T-cell (primary cell): ENCODE measurements at regions not wholly inside any gene's neighbourhood (a gene's known extent, or its start where the extent isn't known, plus 50 kb on each side); places are given as distances from the start of the nearest gene placed in this dataset.
A peak's percentile ranks its signal among the peaks of the same experiment; 100 is the strongest.

Experiments used
- ATAC-seq, 4 experiments: fragments of 200-7000 bp in 3 of 4; fragments of 150-1000 bp in 1 of 4; cut with Tn5 transposase; replicated peaks in 1 of 4; 1 replicate in 3 of 4; 2 replicates in 1 of 4; pipeline ENCODE4 v1.10.0; 2021; ENCODE audit warnings: moderate library complexity in 3 of 4, mild to moderate bottlenecking in 2 of 4, moderate number of reproducible peaks in 1 of 4
- CTCF ChIA-PET, 2 donors: fragments of 300-600 bp; sonication (Branson Sonifier 250); formaldehyde crosslinking; loops; one replicate each; lab custom pipeline; 2022; ENCODE audit warnings: antibody characterized with exemption in 2 of 2; lab: Charles Lee
- POLR2A ChIA-PET, 2 donors: fragments of 300-600 bp; sonication (Branson Sonifier 250); formaldehyde crosslinking; loops; one replicate each; lab custom pipeline; 2022; ENCODE audit warnings: antibody characterized with exemption in 2 of 2; lab: Charles Lee
- DNase-seq, 35 experiments: peaks; one replicate each; pipeline versions ENCODE4 v3.0.0 to v3.0.0-alpha.2; 2013 to 2023
- H3K27ac ChIP-seq: one replicate; pipeline ENCODE4 v1.5.1; 2013; ENCODE audit warnings: low read length
- H3K27me3 ChIP-seq, 2 experiments: replicated peaks in 1 of 2; 1 replicate in 1 of 2; 2 replicates in 1 of 2; pipeline versions ENCODE4 v1.6.1 to v1.7.0; 2013; ENCODE audit warnings: low read length in 1 of 2, mixed read lengths in 1 of 2; ENCODE audit not compliant: control insufficient read depth in 2 of 2, insufficient read depth in 2 of 2; ENCODE audit errors: extremely low read depth in 1 of 2
- H3K36me3 ChIP-seq, 2 donors: 1 replicate in 1 of 2; 2 replicates in 1 of 2; pipeline versions ENCODE4 v1.6.1 to v1.7.0; 2013; ENCODE audit warnings: low read length in 1 of 2; ENCODE audit not compliant: control insufficient read depth in 2 of 2, insufficient read depth in 1 of 2; ENCODE audit errors: extremely low read depth in 1 of 2
- H3K4me1 ChIP-seq, 2 experiments: 1 replicate in 1 of 2; 2 replicates in 1 of 2; pipeline versions ENCODE4 v1.6.1 to v1.7.0; 2013; ENCODE audit warnings: low read length in 2 of 2, mixed read lengths in 1 of 2; ENCODE audit not compliant: insufficient read depth in 2 of 2, control insufficient read depth in 1 of 2; ENCODE audit errors: extremely low read depth in 1 of 2
- H3K4me3 ChIP-seq, 2 donors: 1 replicate in 1 of 2; 2 replicates in 1 of 2; pipeline versions ENCODE4 v1.5.1 to v1.7.0; 2013; ENCODE audit warnings: mild to moderate bottlenecking in 2 of 2, low read length in 1 of 2, moderate library complexity in 1 of 2; ENCODE audit not compliant: control insufficient read depth in 1 of 2; ENCODE audit errors: extremely low read depth in 1 of 2
- H3K9me3 ChIP-seq: 2 replicates; pipeline ENCODE4 v1.7.0; 2013
- H3K27ac Mint-ChIP-seq, 2 donors: one replicate each; pipeline ENCODE4 v1.8.0; 2020 to 2021; ENCODE audit warnings: mild to moderate bottlenecking in 2 of 2, mixed read lengths in 2 of 2
- H3K27me3 Mint-ChIP-seq, 2 donors: one replicate each; pipeline ENCODE4 v1.8.0; 2021 to 2022; ENCODE audit warnings: mixed read lengths in 2 of 2
- H3K36me3 Mint-ChIP-seq: one replicate; pipeline ENCODE4 v1.8.0; 2021; ENCODE audit warnings: mixed read lengths
- H3K4me1 Mint-ChIP-seq, 3 donors: one replicate each; pipeline ENCODE4 v1.8.0; 2020 to 2022; ENCODE audit warnings: mixed read lengths in 3 of 3, mild to moderate bottlenecking in 1 of 3
- H3K4me3 Mint-ChIP-seq, 3 donors: one replicate each; pipeline ENCODE4 v1.8.0; 2020 to 2022; ENCODE audit warnings: mild to moderate bottlenecking in 3 of 3, mixed read lengths in 3 of 3, moderate library complexity in 3 of 3
- H3K9me3 Mint-ChIP-seq, 3 donors: one replicate each; pipeline ENCODE4 v1.8.0; 2020 to 2022; ENCODE audit warnings: mixed read lengths in 3 of 3
- WGBS: methylation state at CpG from one replicate; pipeline ENCODE4 v1.1.5; 2013; ENCODE audit warnings: missing lambda C conversion rate; ENCODE audit not compliant: insufficient coverage; 5-methylcytosine and 5-hydroxymethylcytosine counted together

- Mint-ChIP-seq H3K27me3 (peaks cover 10 to 11% of the 10 kb centered on the region in 2 donors), H3K9me3 (no peaks in the 10 kb centered on the region), H3K4me3 (peak overlapping the region in 2 of 3 donors; percentile 37 to 54), H3K4me1 (peaks cover 28 to 33% (median 29%) of the 10 kb centered on the region in 3 donors), H3K27ac (no peak overlapping the region), H3K36me3 (no peaks in the 10 kb centered on the region)
- Histone ChIP-seq H3K9me3 (no peaks in the 10 kb centered on the region), H3K36me3 (no peaks in the 10 kb centered on the region), H3K27me3 (peaks cover 0 to 53% of the 10 kb centered on the region in 2 experiments), H3K4me3 (no peak overlapping the region), H3K27ac (no peak overlapping the region), H3K4me1 (peaks cover 3 to 35% of the 10 kb centered on the region in 2 experiments)
- POLR2A ChIA-PET, result no interaction called here
- peak in 3 of 35 experiments; percentile 7 to 14 (median 11) for DNase-seq
- WGBS, result 0% methylated on average over 4 of the region's 5 CpGs
- CTCF ChIA-PET, result no interaction called here
- peak in 3 of 4 experiments; percentile 24 to 62 (median 48) for ATAC-seq
Measured at GRCh38 chr3:13235079-13235478, 161.8 kb upstream of the IQSEC1 start.

GRCh38 chr3:13234666-13235065 lies 161.4 kb upstream of the IQSEC1 start:
- H3K4me3 ChIP-seq, result no peak overlapping the region
- Mint-ChIP-seq H3K4me1 (peaks cover 28 to 33% (median 29%) of the 10 kb centered on the region in 3 donors), H3K4me3 (peak overlapping the region in 2 of 3 donors; percentile 37 to 54), H3K27ac (peak overlapping the region in 1 of 2 donors; percentile 2), H3K36me3 (no peaks in the 10 kb centered on the region), H3K27me3 (peaks cover 10 to 11% of the 10 kb centered on the region in 2 donors), H3K9me3 (no peaks in the 10 kb centered on the region)
- ChIA-PET CTCF (no interaction called here), POLR2A (no interaction called here)
- peaks cover 0 to 53% of the 10 kb centered on the region in 2 experiments for H3K27me3 ChIP-seq
- peaks cover 3 to 35% of the 10 kb centered on the region in 2 experiments for H3K4me1 ChIP-seq
- H3K36me3 ChIP-seq, result no peaks in the 10 kb centered on the region
- H3K27ac ChIP-seq, result no peak overlapping the region
- DNase-seq (no peak), ATAC-seq (no peak)
- no peaks in the 10 kb centered on the region for H3K9me3 ChIP-seq
- WGBS, result 11% methylated on average over 6 of the region's 9 CpGs

GRCh38 chr3:13233487-13234485 lies 160.6 kb upstream of the IQSEC1 start:
- Mint-ChIP-seq H3K36me3 (no peaks in the 10 kb centered on the region), H3K4me3 (peak overlapping the region in 2 of 3 donors; percentile 22 to 54), H3K27me3 (peaks cover 10 to 11% of the 10 kb centered on the region in 2 donors), H3K9me3 (no peaks in the 10 kb centered on the region), H3K27ac (peak overlapping the region in 1 of 2 donors; percentile 11), H3K4me1 (peaks cover 28 to 33% (median 29%) of the 10 kb centered on the region in 3 donors)
- WGBS, result 40% methylated on average over 11 of the region's 18 CpGs
- Histone ChIP-seq H3K27ac (no peak overlapping the region), H3K9me3 (no peaks in the 10 kb centered on the region), H3K4me3 (no peak overlapping the region), H3K36me3 (no peaks in the 10 kb centered on the region), H3K4me1 (peaks cover 3 to 35% of the 10 kb centered on the region in 2 experiments), H3K27me3 (peaks cover 0 to 47% of the 10 kb centered on the region in 2 experiments)
- ATAC-seq (peak in 3 of 4 experiments; percentile 21 to 51 (median 31)), DNase-seq (peak in 20 of 35 experiments; percentile 6 to 61 (median 22))
- ChIA-PET POLR2A (no interaction called here), CTCF (no interaction called here)

GRCh38 chr3:13231781-13232666 lies 158.8 kb upstream of the IQSEC1 start:
- CTCF ChIA-PET, result no interaction called here
- Histone ChIP-seq H3K27ac (no peak overlapping the region), H3K4me3 (no peak overlapping the region), H3K9me3 (no peaks in the 10 kb centered on the region), H3K27me3 (peaks cover 0 to 40% of the 10 kb centered on the region in 2 experiments), H3K4me1 (peaks cover 3 to 35% of the 10 kb centered on the region in 2 experiments), H3K36me3 (no peaks in the 10 kb centered on the region)
- WGBS, result 82% methylated on average over 13 of the region's 22 CpGs
- DNase-seq, result no peak
- H3K4me3 Mint-ChIP-seq, result no peak overlapping the region
- H3K27ac Mint-ChIP-seq, result no peak overlapping the region
- no peaks in the 10 kb centered on the region for H3K9me3 Mint-ChIP-seq
- POLR2A ChIA-PET, result no interaction called here
- H3K4me1 Mint-ChIP-seq, result peaks cover 28 to 33% (median 29%) of the 10 kb centered on the region in 3 donors
- H3K27me3 Mint-ChIP-seq, result peaks cover 3 to 11% of the 10 kb centered on the region in 2 donors
- no peak for ATAC-seq
- no peaks in the 10 kb centered on the region for H3K36me3 Mint-ChIP-seq

- H3K4me3 Mint-ChIP-seq, result no peak overlapping the region
- Histone ChIP-seq H3K27me3 (peaks cover 0 to 22% of the 10 kb centered on the region in 2 experiments), H3K27ac (no peak overlapping the region), H3K36me3 (no peaks in the 10 kb centered on the region), H3K4me1 (peaks cover under 1 to 15% of the 10 kb centered on the region in 2 experiments), H3K9me3 (no peaks in the 10 kb centered on the region), H3K4me3 (no peak overlapping the region)
- DNase-seq, result no peak
- H3K27ac Mint-ChIP-seq, result no peak overlapping the region
- no peaks in the 10 kb centered on the region for H3K9me3 Mint-ChIP-seq
- POLR2A ChIA-PET, result interaction anchor here in 1 of 2 donors (0.7 kb wide), 1 partner anchor 197 kb away, joined by 3 read pairs; no protein-coding TSS in a partner anchor
- H3K4me1 Mint-ChIP-seq, result peaks cover 10 to 14% (median 11%) of the 10 kb centered on the region in 3 donors
- CTCF ChIA-PET, result interaction anchor here in 1 of 2 donors (0.6 kb wide), 1 partner anchor 226 kb away, joined by 10 read pairs; no protein-coding TSS in a partner anchor
- 75% methylated on average over 5 of the region's 8 CpGs for WGBS
- no peaks in the 10 kb centered on the region for H3K36me3 Mint-ChIP-seq
- peaks cover 3 to 6% of the 10 kb centered on the region in 2 donors for H3K27me3 Mint-ChIP-seq
- peak in 1 of 4 experiments; percentile 45 for ATAC-seq
Measured at GRCh38 chr3:13229273-13229949, 156.2 kb upstream of the IQSEC1 start.
